GM12892 (cell line): ENCODE measurements at regions not wholly inside any gene's neighbourhood (a gene's known extent, or its start where the extent isn't known, plus 50 kb on each side); places are given as distances from the start of the nearest gene placed in this dataset.

ENCODE experiments used
- DNase-seq: peaks from one replicate; pipeline ENCODE4 v3.0.0; 2011; ENCODE audit not compliant: insufficient read length
- FAIRE-seq: peaks from 2 replicates; lab custom pipeline; 2011; peaks lifted over from hg19 to GRCh38; lab: Jason Lieb, UNC
- POLR2A ChIP-seq: IDR thresholded peaks from 2 replicates; pipeline ENCODE4 v1.6.1; 2011; ENCODE audit warnings: low read depth, low read length, control low read depth
- POLR2AphosphoS5 ChIP-seq: IDR thresholded peaks from 2 replicates; pipeline ENCODE4 v1.6.1; 2011; ENCODE audit warnings: low read depth, low read length, control low read depth
- TAF1 ChIP-seq: IDR thresholded peaks from 2 replicates; pipeline ENCODE4 v1.6.1; 2011; ENCODE audit warnings: low read depth, mild to moderate bottlenecking, control low read depth, low read length, borderline replicate concordance

DNA sequence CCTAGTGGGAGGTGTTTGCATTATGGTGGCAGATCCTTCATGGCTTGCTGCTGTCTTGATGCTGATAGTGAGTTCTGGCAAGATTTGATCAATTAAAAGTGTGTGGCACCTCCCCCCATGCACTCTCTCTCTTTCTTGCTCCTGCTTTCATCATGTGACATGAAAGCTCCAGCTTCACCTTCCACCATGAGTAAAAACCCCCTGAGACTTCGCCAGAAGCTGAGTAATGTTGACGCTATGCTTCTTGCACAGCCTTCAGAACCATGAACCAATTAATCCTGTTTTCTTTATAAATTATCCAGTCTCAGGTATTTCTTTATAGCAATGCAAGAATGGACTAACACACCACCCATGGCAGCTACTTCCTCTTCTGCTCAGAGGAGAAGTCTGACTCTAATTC, 2181.4 kb upstream of the PIK3C3 start:
- TF ChIP-seq POLR2AphosphoS5 (no peak), TAF1 (no peak), POLR2A (no peak)
- DNase-seq: no peak
- no peak for FAIRE-seq

GRCh38 chr18:39772155-39772919, 2182.7 kb upstream of the PIK3C3 start:
- no peak for TF ChIP-seq POLR2A
- TF ChIP-seq TAF1: no peak
- TF ChIP-seq POLR2AphosphoS5: no peak
- DNase-seq: no peak
- FAIRE-seq: no peak

GRCh38 chr18:39770399-39770798, 2184.6 kb upstream of the PIK3C3 start:
- DNase-seq (no peak), FAIRE-seq (no peak)
- TF ChIP-seq TAF1: no peak
- TF ChIP-seq POLR2A: no peak
- TF ChIP-seq POLR2AphosphoS5: no peak

- DNase-seq (no peak), FAIRE-seq (no peak)
- TF ChIP-seq POLR2A (no peak), TAF1 (no peak), POLR2AphosphoS5 (no peak)
Measured at GRCh38 chr18:39764873-39765272, 2190.2 kb upstream of the PIK3C3 start.

- FAIRE-seq: no peak
- TF ChIP-seq POLR2A: no peak
- TF ChIP-seq TAF1: no peak
- TF ChIP-seq POLR2AphosphoS5: no peak
- DNase-seq: no peak
Measured at GRCh38 chr18:39761273-39761672, 2193.8 kb upstream of the PIK3C3 start.

- DNase-seq (no peak), FAIRE-seq (no peak)
- TF ChIP-seq TAF1 (no peak), POLR2AphosphoS5 (no peak), POLR2A (no peak)
Measured at GRCh38 chr18:39759926-39760325, 2194.3 kb upstream of the CELF4 start.

DNA sequence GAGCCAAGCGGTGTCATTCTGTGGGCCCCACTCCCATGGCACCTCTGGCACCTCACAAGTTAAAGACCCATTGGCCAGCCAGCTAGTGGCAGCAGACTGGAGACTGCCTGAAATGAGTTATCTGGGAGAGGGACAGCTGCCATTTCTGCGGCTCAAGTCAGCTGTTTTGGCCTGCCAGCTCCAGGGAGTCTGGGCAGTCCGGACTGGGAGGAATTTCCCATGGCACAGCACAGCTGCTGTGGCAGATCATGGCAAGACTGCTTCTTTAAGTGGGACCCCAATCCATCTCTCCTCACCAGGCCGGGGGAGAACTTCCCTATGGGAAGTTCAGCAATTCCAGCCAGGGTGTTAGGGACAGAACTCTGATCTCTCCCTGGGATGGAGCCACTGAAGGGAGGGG, 2187.6 kb upstream of the CELF4 start:
- no peak for FAIRE-seq
- DNase-seq: no peak
- no peak for TF ChIP-seq POLR2A
- no peak for TF ChIP-seq TAF1
- no peak for TF ChIP-seq POLR2AphosphoS5

DNA sequence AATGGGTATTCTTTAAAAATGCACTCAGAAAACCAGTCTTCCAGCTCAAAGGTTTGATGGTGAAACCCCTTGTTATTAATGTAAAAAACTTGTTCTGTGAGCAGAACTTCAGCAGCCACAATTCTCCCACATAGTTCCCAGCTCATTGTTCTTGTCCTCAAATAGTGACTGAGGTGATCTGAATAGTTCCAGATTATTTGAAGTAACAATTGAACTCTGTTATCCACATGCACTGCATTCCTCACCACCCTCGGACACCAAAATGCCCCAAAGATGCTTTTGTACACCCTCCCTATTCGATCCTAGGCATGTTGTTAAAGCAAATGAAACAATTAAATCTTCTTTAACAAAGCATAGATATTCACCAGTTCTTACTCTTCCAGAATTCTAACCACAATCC, 2186.8 kb upstream of the CELF4 start:
- TF ChIP-seq POLR2A (no peak), TAF1 (no peak), POLR2AphosphoS5 (no peak)
- FAIRE-seq (no peak), DNase-seq (no peak)

GRCh38 chr18:39751921-39752320, 2186.3 kb upstream of the CELF4 start:
- TF ChIP-seq POLR2AphosphoS5: no peak
- TF ChIP-seq POLR2A: no peak
- no peak for TF ChIP-seq TAF1
- FAIRE-seq (no peak), DNase-seq (no peak)

GRCh38 chr18:39751161-39751560, 2185.6 kb upstream of the CELF4 start:
- FAIRE-seq (no peak), DNase-seq (no peak)
- no peak for TF ChIP-seq TAF1
- TF ChIP-seq POLR2A: no peak
- TF ChIP-seq POLR2AphosphoS5: no peak

DNA sequence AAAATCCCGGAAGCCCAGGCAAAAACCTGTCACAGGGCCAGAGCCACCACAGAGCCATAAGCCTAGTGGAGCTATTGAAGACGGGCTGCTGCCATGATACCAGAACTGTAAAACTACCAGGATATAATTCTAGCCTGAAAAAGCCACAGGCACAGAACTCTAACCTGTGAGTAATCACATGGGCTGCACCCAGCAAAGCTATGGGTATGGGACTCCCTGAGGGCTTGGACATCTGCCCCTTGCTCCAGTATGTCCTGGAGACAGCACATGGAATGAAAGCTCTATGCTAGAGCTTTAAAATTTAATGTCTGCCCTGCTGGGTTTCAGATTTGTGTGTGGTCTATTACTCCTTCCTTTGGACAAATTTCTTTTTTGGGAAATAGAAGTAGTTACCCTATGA, 2183.6 kb upstream of the CELF4 start:
- DNase-seq (no peak), FAIRE-seq (no peak)
- TF ChIP-seq POLR2A: no peak
- TF ChIP-seq POLR2AphosphoS5: no peak
- TF ChIP-seq TAF1: no peak

- TF ChIP-seq POLR2A: no peak
- no peak for TF ChIP-seq POLR2AphosphoS5
- TF ChIP-seq TAF1: no peak
- DNase-seq (no peak), FAIRE-seq (no peak)
Measured at GRCh38 chr18:39748727-39749126, 2183.1 kb upstream of the CELF4 start.

DNA sequence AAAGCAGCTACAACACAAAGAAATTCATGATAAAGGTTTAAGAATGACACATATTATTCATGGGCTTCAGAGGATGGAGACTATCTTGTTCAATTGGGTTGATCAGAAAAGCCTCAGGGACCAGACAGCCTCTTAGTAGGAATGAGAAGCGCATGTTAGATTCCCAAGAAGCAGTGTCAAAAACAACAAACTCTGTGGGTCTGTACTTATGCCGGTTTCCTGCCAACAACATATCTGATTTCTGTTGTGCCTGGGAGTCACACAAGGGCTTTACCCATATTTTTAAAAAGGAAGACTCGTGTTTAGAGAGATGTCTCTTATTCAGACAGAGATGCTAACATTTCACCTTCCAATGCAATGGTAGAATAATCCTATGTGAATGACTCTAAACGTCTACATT, 2180.6 kb upstream of the CELF4 start:
- no peak for DNase-seq
- TF ChIP-seq TAF1: no peak
- no peak for TF ChIP-seq POLR2AphosphoS5
- no peak for TF ChIP-seq POLR2A
- no peak for FAIRE-seq
